ENCODE measurements at regions not wholly inside any gene's neighbourhood (a gene's known extent, or its start where the extent isn't known, plus 50 kb on each side); places are given as distances from the start of the nearest gene placed in this dataset.

DNA sequence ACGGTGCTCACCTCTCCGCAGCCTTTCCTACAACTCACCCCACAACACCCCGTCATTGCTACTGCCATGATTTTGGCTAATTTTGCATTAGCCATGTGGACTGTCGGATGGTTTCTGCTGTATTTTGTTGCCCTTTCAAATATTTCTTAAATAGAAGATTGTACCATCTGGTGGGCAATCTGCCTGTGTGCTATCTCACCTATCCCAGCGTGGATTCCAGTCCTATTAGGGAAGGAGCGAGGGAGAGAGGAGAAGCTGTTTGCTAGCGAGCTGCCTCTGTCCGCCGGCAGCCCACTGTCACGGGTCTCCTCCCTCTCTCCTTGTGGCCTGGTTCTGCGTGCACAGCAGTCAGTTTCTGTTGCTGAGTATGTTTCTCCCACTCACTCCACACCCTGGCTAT lies 336.2 kb downstream of the TXNL1 start:
- TF ChIP-seq POLR2A (IDR thresholded peaks at IDR 0.05) = no peak
- TF ChIP-seq, protein P1, sequence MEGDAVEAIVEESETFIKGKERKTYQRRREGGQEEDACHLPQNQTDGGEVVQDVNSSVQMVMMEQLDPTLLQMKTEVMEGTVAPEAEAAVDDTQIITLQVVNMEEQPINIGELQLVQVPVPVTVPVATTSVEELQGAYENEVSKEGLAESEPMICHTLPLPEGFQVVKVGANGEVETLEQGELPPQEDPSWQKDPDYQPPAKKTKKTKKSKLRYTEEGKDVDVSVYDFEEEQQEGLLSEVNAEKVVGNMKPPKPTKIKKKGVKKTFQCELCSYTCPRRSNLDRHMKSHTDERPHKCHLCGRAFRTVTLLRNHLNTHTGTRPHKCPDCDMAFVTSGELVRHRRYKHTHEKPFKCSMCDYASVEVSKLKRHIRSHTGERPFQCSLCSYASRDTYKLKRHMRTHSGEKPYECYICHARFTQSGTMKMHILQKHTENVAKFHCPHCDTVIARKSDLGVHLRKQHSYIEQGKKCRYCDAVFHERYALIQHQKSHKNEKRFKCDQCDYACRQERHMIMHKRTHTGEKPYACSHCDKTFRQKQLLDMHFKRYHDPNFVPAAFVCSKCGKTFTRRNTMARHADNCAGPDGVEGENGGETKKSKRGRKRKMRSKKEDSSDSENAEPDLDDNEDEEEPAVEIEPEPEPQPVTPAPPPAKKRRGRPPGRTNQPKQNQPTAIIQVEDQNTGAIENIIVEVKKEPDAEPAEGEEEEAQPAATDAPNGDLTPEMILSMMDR (IDR thresholded peaks at IDR 0.05) = no peak
